CD14-positive monocyte (primary cell): ENCODE measurements at regions not wholly inside any gene's neighbourhood (a gene's known extent, or its start where the extent isn't known, plus 50 kb on each side); places are given as distances from the start of the nearest gene placed in this dataset.

ENCODE experiments used
- DNase-seq, 3 donors: peaks; one replicate each; pipeline ENCODE4 v3.0.0-alpha.2; 2011 to 2022
- H2AFZ ChIP-seq: 2 replicates; pipeline ENCODE4 v1.6.0; 2012; ENCODE audit warnings: mild to moderate bottlenecking, low read depth, low read length, inconsistent platforms; ENCODE audit not compliant: insufficient read depth, poor library complexity, severe bottlenecking
- H3K27ac ChIP-seq, 2 donors: 1 replicate in 1 of 2; 2 replicates in 1 of 2; pipeline ENCODE4 v1.5.1; 2012 to 2013; ENCODE audit warnings: low read length in 2 of 2, control low read depth in 1 of 2, inconsistent platforms in 1 of 2, low read depth in 1 of 2, mild to moderate bottlenecking in 1 of 2
- H3K27me3 ChIP-seq, 2 donors: one replicate each; pipeline versions ENCODE4 v1.6.0 to v1.6.1; 2011 to 2013; ENCODE audit warnings: low read length in 2 of 2; ENCODE audit not compliant: control insufficient read depth in 2 of 2, insufficient read depth in 2 of 2
- H3K36me3 ChIP-seq, 2 donors: replicated peaks in 1 of 2; 1 replicate in 1 of 2; 2 replicates in 1 of 2; pipeline versions ENCODE4 v1.5.1 to v1.6.1; 2012 to 2013; ENCODE audit warnings: low read length in 2 of 2, control low read depth in 1 of 2, inconsistent platforms in 1 of 2, mild to moderate bottlenecking in 1 of 2; ENCODE audit not compliant: insufficient read depth in 2 of 2, control insufficient read depth in 1 of 2
- H3K4me1 ChIP-seq, 2 donors: 1 replicate in 1 of 2; 2 replicates in 1 of 2; pipeline versions ENCODE4 v1.5.1 to v1.6.1; 2012 to 2013; ENCODE audit warnings: low read length in 2 of 2, control low read depth in 1 of 2, inconsistent platforms in 1 of 2, mild to moderate bottlenecking in 1 of 2, moderate library complexity in 1 of 2; ENCODE audit not compliant: insufficient read depth in 2 of 2, control insufficient read depth in 1 of 2
- H3K4me2 ChIP-seq: replicated peaks from 2 replicates; pipeline ENCODE3; 2012; ENCODE audit warnings: low read length, moderate library complexity, mild to moderate bottlenecking; ENCODE audit not compliant: poor library complexity, severe bottlenecking; ENCODE audit errors: extremely low read depth
- H3K4me3 ChIP-seq, 3 experiments: fragments of 200-600 bp in 1 of 3; sonication (generic) in 1 of 3; replicated peaks in 1 of 3; 1 replicate in 2 of 3; 2 replicates in 1 of 3; pipeline ENCODE4 v1.5.1; 2011 to 2013; ENCODE audit warnings: low read length in 3 of 3, mild to moderate bottlenecking in 3 of 3, control low read depth in 2 of 3, low read depth in 2 of 3, inconsistent platforms in 1 of 3, moderate library complexity in 1 of 3
- H3K79me2 ChIP-seq: 2 replicates; pipeline ENCODE4 v1.6.0; 2012; ENCODE audit warnings: mild to moderate bottlenecking, control low read depth, inconsistent platforms, low read length, moderate library complexity; ENCODE audit not compliant: insufficient read depth
- H3K9ac ChIP-seq: 2 replicates; pipeline ENCODE4 v1.6.0; 2017; ENCODE audit warnings: low read length, mild to moderate bottlenecking; ENCODE audit not compliant: insufficient read depth, poor library complexity, severe bottlenecking
- H3K9me3 ChIP-seq, 2 donors: replicated peaks in 1 of 2; 1 replicate in 1 of 2; 2 replicates in 1 of 2; pipeline versions ENCODE4 v1.5.1 to v1.6.1; 2012 to 2013; ENCODE audit warnings: low read length in 2 of 2, control low read depth in 1 of 2; ENCODE audit not compliant: control insufficient read depth in 1 of 2, insufficient read depth in 1 of 2
- H4K20me1 ChIP-seq: 2 replicates; pipeline ENCODE4 v1.6.0; 2012; ENCODE audit warnings: mild to moderate bottlenecking, low read length, control low read depth, moderate library complexity; ENCODE audit not compliant: insufficient read depth
- H3K27ac Mint-ChIP-seq, 7 donors: one replicate each; pipeline ENCODE4 v1.8.0; 2020; ENCODE audit warnings: mild to moderate bottlenecking in 7 of 7, mixed read lengths in 7 of 7, moderate library complexity in 6 of 7, inconsistent platforms in 2 of 7
- H3K27me3 Mint-ChIP-seq, 3 donors: one replicate each; pipeline ENCODE4 v1.8.0; 2021 to 2022; ENCODE audit warnings: low read depth in 3 of 3, mild to moderate bottlenecking in 3 of 3, mixed read lengths in 3 of 3, moderate library complexity in 3 of 3, inconsistent platforms in 1 of 3
- H3K36me3 Mint-ChIP-seq, 2 donors: one replicate each; pipeline ENCODE4 v1.8.0; 2020; ENCODE audit warnings: mixed read lengths in 2 of 2, inconsistent platforms in 1 of 2, mild to moderate bottlenecking in 1 of 2
- H3K4me1 Mint-ChIP-seq: one replicate; pipeline ENCODE4 v1.8.0; 2020; ENCODE audit warnings: mild to moderate bottlenecking, mixed read lengths
- H3K4me3 Mint-ChIP-seq, 2 donors: one replicate each; pipeline ENCODE4 v1.8.0; 2020; ENCODE audit warnings: mild to moderate bottlenecking in 2 of 2, mixed read lengths in 2 of 2, moderate library complexity in 1 of 2
- H3K9me3 Mint-ChIP-seq, 7 donors: one replicate each; pipeline ENCODE4 v1.8.0; 2020 to 2022; ENCODE audit warnings: mixed read lengths in 7 of 7, mild to moderate bottlenecking in 6 of 7, moderate library complexity in 6 of 7, inconsistent platforms in 2 of 7
- WGBS: methylation state at CpG from one replicate; pipeline ENCODE4 v1.1.5; 2013; ENCODE audit warnings: missing lambda C conversion rate; ENCODE audit not compliant: insufficient coverage; 5-methylcytosine and 5-hydroxymethylcytosine counted together
- intact Hi-C, 2 donors: fragments of 100-400 bp; cut with micrococcal nuclease; formaldehyde crosslinking; loops; one replicate each; pipeline versions ENCODE4 v1.15.0 to v1.15.1; 2023
- TF ChIP-seq, protein P1 (sequence below): fragments of 200-600 bp; IDR thresholded peaks from one replicate; pipeline ENCODE4 v1.8.0; 2022; ENCODE audit warnings: antibody characterized with exemption, mild to moderate bottlenecking

DNA sequence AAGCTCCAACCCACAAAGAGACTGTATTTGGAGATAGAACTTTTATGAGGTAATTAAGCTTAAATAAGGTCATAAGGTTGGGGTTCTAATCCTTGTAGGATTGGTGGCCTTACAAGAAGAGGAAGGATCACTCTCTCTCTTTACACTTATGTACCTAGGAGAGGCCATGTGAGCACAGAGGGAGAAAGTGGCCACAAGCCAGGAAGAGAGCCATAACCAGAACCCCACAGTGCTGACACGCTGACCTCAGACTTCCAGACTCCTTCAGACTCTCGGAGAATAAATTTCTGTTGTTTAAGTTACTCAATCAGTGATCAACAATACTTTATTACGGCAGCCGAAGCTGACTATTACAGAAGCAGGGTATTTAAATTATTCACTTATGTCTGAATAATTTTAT lies 430.5 kb upstream of the EPHA7 start:
- H3K9me3 ChIP-seq: no peaks in the 10 kb centered on the region
- H3K27ac ChIP-seq: no peak overlapping the region
- no peak overlapping the region for H3K9ac ChIP-seq
- no peaks in the 10 kb centered on the region for H3K27me3 ChIP-seq
- no peak overlapping the region for H2AFZ ChIP-seq
- DNase-seq: no peak
- Mint-ChIP-seq H3K36me3 (no peaks in the 10 kb centered on the region), H3K27ac (no peak overlapping the region), H3K4me1 (no peaks in the 10 kb centered on the region), H3K4me3 (no peak overlapping the region), H3K27me3 (peaks cover 0 to 2% (median 0%) of the 10 kb centered on the region in 3 donors), H3K9me3 (peaks cover 0 to 3% (median 0%) of the 10 kb centered on the region in 7 donors)
- no peaks in the 10 kb centered on the region for H3K36me3 ChIP-seq
- H3K4me1 ChIP-seq: no peaks in the 10 kb centered on the region
- H3K4me3 ChIP-seq: no peak overlapping the region
- intact Hi-C loops: no loop called here
- TF ChIP-seq, protein P1, sequence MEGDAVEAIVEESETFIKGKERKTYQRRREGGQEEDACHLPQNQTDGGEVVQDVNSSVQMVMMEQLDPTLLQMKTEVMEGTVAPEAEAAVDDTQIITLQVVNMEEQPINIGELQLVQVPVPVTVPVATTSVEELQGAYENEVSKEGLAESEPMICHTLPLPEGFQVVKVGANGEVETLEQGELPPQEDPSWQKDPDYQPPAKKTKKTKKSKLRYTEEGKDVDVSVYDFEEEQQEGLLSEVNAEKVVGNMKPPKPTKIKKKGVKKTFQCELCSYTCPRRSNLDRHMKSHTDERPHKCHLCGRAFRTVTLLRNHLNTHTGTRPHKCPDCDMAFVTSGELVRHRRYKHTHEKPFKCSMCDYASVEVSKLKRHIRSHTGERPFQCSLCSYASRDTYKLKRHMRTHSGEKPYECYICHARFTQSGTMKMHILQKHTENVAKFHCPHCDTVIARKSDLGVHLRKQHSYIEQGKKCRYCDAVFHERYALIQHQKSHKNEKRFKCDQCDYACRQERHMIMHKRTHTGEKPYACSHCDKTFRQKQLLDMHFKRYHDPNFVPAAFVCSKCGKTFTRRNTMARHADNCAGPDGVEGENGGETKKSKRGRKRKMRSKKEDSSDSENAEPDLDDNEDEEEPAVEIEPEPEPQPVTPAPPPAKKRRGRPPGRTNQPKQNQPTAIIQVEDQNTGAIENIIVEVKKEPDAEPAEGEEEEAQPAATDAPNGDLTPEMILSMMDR: no peak
- no peaks in the 10 kb centered on the region for H4K20me1 ChIP-seq
- H3K79me2 ChIP-seq: no peaks in the 10 kb centered on the region
- WGBS: no CpG with 5 or more reads among the region's 4 CpGs
- no peak overlapping the region for H3K4me2 ChIP-seq

DNA sequence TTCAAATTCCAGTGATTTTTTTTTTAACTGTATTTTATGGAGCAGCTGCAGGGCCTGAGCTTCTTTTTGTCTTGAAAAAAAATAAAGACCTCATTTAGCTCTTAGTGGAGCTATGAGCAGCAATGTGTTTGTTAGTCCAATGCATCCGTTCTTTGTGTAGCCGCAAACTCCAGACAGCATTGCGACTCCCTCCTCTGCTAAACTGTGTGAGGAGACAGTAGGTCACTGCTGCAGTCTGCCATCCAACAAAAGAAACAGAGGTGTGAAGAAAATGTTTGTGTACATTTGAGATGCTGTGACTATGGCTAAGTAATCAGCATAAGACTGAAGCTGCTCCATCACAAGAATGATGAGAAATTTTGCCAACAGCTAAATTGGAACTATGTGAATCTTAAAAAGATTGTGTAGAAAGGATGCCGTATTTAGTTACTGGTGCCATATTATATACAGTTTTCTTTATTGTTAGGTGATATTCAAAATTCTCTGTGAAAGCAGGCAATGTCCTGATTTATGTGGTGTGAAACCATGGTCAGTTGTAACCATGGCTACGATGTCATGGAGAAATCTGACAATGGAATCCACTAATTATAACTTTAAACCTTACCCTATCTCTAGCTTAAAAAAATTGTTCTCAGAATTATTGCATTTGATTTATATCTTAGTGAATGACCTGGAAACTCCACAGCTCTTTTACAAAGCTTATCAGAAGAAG lies 428.8 kb upstream of the EPHA7 start:
- no peaks in the 10 kb centered on the region for H3K27me3 ChIP-seq
- no peak overlapping the region for H3K27ac ChIP-seq
- 80% methylated on average over 3 of the region's 5 CpGs for WGBS
- Mint-ChIP-seq H3K4me1 (no peaks in the 10 kb centered on the region), H3K4me3 (no peak overlapping the region), H3K27ac (no peak overlapping the region), H3K27me3 (no peaks in the 10 kb centered on the region), H3K36me3 (no peaks in the 10 kb centered on the region), H3K9me3 (no peaks in the 10 kb centered on the region)
- DNase-seq: no peak
- no peak overlapping the region for H3K4me2 ChIP-seq
- no peak overlapping the region for H3K4me3 ChIP-seq
- TF ChIP-seq, protein P1: no peak
- no peak overlapping the region for H2AFZ ChIP-seq
- H3K9me3 ChIP-seq: no peaks in the 10 kb centered on the region
- H3K4me1 ChIP-seq: no peaks in the 10 kb centered on the region
- no peaks in the 10 kb centered on the region for H4K20me1 ChIP-seq
- no peak overlapping the region for H3K9ac ChIP-seq
- no peaks in the 10 kb centered on the region for H3K36me3 ChIP-seq
- H3K79me2 ChIP-seq: no peaks in the 10 kb centered on the region
- intact Hi-C loops: no loop called here
